Posterior vena cava (tissue), 2 donors: ENCODE measurements at regions not wholly inside any gene's neighbourhood (a gene's known extent, or its start where the extent isn't known, plus 50 kb on each side); places are given as distances from the start of the nearest gene placed in this dataset.

Experiments used
- DNase-seq: peaks from one replicate; pipeline ENCODE4 v3.0.0-alpha.2; 2020; ENCODE audit warnings: low spot score
- intact Hi-C, 2 donors: fragments of 100-400 bp; cut with DNase I; formaldehyde crosslinking; loops; one replicate each; pipeline versions ENCODE4 v1.14.1 to v1.14.2; 2022 to 2023
- donor health status: DM: yes; HTN: yes; CAD: no.
- donor health status: DM: yes; HTN: yes; CAD: no.

- intact Hi-C loops: no loop called here
- no peak for DNase-seq
These were observed 505.1 kb downstream of the CETN3 start for GRCh38 chr5:89904442-89904841.

GRCh38 chr5:89901983-89902382 lies 507.6 kb downstream of the CETN3 start:
- intact Hi-C loops: no loop called here
- no peak for DNase-seq

GRCh38 chr5:89901346-89901745 lies 508.2 kb downstream of the CETN3 start:
- DNase-seq: no peak
- intact Hi-C loops: no loop called here

GRCh38 chr5:89900346-89900745 lies 509.2 kb downstream of the CETN3 start:
- DNase-seq: no peak

GRCh38 chr5:89899559-89899958 lies 510.0 kb downstream of the CETN3 start:
- intact Hi-C loops: no loop called here
- DNase-seq: no peak

More at GRCh38 chr5:89900346-89900745, 509.2 kb downstream of the CETN3 start:
- intact Hi-C loops: no loop called here

- intact Hi-C loops: no loop called here
These were observed 516.0 kb downstream of the CETN3 start for GRCh38 chr5:89893546-89893945.

GRCh38 chr5:89885670-89886069 lies 523.9 kb downstream of the CETN3 start:
- DNase-seq: no peak
- intact Hi-C loops: no loop called here

More at GRCh38 chr5:89893546-89893945, 516.0 kb downstream of the CETN3 start:
- no peak for DNase-seq

GRCh38 chr5:89883967-89884366 lies 525.6 kb downstream of the CETN3 start:
- intact Hi-C loops: no loop called here
- no peak for DNase-seq

GRCh38 chr5:89878140-89879132 lies 531.1 kb downstream of the CETN3 start:
- no peak for DNase-seq
- intact Hi-C loops: no loop called here

GRCh38 chr5:89871906-89872305 lies 537.6 kb downstream of the CETN3 start:
- intact Hi-C loops: no loop called here
- DNase-seq: no peak

- no peak for DNase-seq
- intact Hi-C loops: no loop called here
These were observed 540.2 kb downstream of the CETN3 start for GRCh38 chr5:89869346-89869745.

- DNase-seq: no peak
- intact Hi-C loops: no loop called here
These were observed 543.1 kb downstream of the CETN3 start for GRCh38 chr5:89866410-89866809.

GRCh38 chr5:89864941-89865340 lies 544.6 kb downstream of the CETN3 start:
- intact Hi-C loops: no loop called here
- DNase-seq: no peak

- intact Hi-C loops: no loop called here
- DNase-seq: no peak
These were observed 551.8 kb downstream of the CETN3 start for GRCh38 chr5:89857790-89858189.

GRCh38 chr5:89855417-89855816 lies 554.1 kb downstream of the CETN3 start:
- intact Hi-C loops: no loop called here

GRCh38 chr5:89851911-89852310 lies 557.6 kb downstream of the CETN3 start:
- intact Hi-C loops: no loop called here
- DNase-seq: no peak

More at GRCh38 chr5:89855417-89855816, 554.1 kb downstream of the CETN3 start:
- no peak for DNase-seq

GRCh38 chr5:89850513-89850865 lies 559.1 kb downstream of the CETN3 start:
- DNase-seq: no peak
- intact Hi-C loops: no loop called here

GRCh38 chr5:89849830-89850512 lies 559.6 kb downstream of the CETN3 start:
- intact Hi-C loops: no loop called here
- no peak for DNase-seq

- DNase-seq: no peak
- intact Hi-C loops: no loop called here
These were observed 561.8 kb downstream of the CETN3 start for GRCh38 chr5:89847743-89848142.

GRCh38 chr5:89844548-89844947 lies 565.0 kb downstream of the CETN3 start:
- intact Hi-C loops: no loop called here
- DNase-seq: no peak

GRCh38 chr5:89842531-89842930 lies 567.0 kb downstream of the CETN3 start:
- DNase-seq: no peak
- intact Hi-C loops: no loop called here
